ENCODE measurements at regions not wholly inside any gene's neighbourhood (a gene's known extent, or its start where the extent isn't known, plus 50 kb on each side); places are given as distances from the start of the nearest gene placed in this dataset.

DNA sequence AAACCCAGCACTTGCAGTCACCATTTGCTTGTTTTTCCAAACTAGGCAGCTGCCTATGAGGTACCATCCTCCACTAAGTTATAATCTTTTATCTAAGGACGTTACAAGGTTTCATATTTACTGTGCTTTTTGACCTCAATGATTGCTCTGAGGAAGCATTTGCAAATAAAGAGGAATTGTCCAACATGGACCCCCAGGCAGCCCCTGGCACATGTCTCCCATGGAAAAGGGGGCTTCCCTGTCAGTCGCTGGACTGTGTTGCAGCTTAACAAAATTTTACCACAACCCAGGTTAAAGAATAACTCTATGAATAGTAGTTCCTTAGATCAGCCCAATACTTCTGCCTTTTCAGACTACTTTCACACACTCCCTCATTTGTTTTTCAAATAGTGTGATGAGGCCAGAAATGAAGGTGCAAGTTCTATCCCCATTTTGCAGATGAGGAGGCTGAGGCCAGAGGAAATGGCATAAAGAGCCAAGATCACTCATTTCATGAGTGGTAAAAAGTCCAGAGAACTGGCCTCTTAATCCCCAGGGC lies 52.8 kb upstream of the ZPBP start:
- no peak overlapping the region for H3K4me3 ChIP-seq
- H3K9me3 ChIP-seq (replicated peaks) = no peaks in the 10 kb centered on the region
- intact Hi-C loops (cut with micrococcal nuclease) = no loop called here
- no peak for DNase-seq
- H3K27me3 ChIP-seq (ENCODE audit: low read depth) = peaks cover 28% of the 10 kb centered on the region
- no peaks in the 10 kb centered on the region for H3K4me1 ChIP-seq
- H3K36me3 ChIP-seq = no peaks in the 10 kb centered on the region
- no peak for TF ChIP-seq CTCF (IDR thresholded peaks at IDR 0.05; ENCODE audit: borderline replicate concordance)
- no peak overlapping the region for H3K27ac ChIP-seq (replicated peaks)

- intact Hi-C loops (cut with micrococcal nuclease) = no loop called here
Observed at GRCh38 chr7:50145226-50145625, 52.2 kb upstream of the ZPBP start.

More at GRCh38 chr7:50145226-50145625, 52.2 kb upstream of the ZPBP start:
- no peaks in the 10 kb centered on the region for H3K9me3 ChIP-seq (replicated peaks)
- H3K4me1 ChIP-seq = no peaks in the 10 kb centered on the region
- no peak overlapping the region for H3K27ac ChIP-seq (replicated peaks)
- no peak overlapping the region for H3K4me3 ChIP-seq
- DNase-seq = no peak
- peaks cover 35% of the 10 kb centered on the region for H3K27me3 ChIP-seq (ENCODE audit: low read depth)
- no peak for TF ChIP-seq CTCF (IDR thresholded peaks at IDR 0.05; ENCODE audit: borderline replicate concordance)
- no peaks in the 10 kb centered on the region for H3K36me3 ChIP-seq
